Mammary epithelial cell (primary cell): ENCODE measurements at regions not wholly inside any gene's neighbourhood (a gene's known extent, or its start where the extent isn't known, plus 50 kb on each side); places are given as distances from the start of the nearest gene placed in this dataset.

ENCODE experiments used
- CTCF ChIP-seq, 2 donors: IDR thresholded peaks in 1 of 2; conservative IDR thresholded peaks in 1 of 2; 2 replicates each; pipeline ENCODE4 v1.5.1; 2011 to 2012; ENCODE audit warnings: inconsistent platforms in 2 of 2, low read length in 2 of 2, mild to moderate bottlenecking in 2 of 2, control low read depth in 1 of 2, low read depth in 1 of 2; ENCODE audit not compliant: insufficient read depth in 1 of 2; ENCODE audit errors: extremely low read depth in 1 of 2
- EZH2 ChIP-seq: IDR thresholded peaks from 2 replicates; pipeline ENCODE4 v1.6.1; 2012; ENCODE audit warnings: low read length, inconsistent platforms, borderline replicate concordance

DNA sequence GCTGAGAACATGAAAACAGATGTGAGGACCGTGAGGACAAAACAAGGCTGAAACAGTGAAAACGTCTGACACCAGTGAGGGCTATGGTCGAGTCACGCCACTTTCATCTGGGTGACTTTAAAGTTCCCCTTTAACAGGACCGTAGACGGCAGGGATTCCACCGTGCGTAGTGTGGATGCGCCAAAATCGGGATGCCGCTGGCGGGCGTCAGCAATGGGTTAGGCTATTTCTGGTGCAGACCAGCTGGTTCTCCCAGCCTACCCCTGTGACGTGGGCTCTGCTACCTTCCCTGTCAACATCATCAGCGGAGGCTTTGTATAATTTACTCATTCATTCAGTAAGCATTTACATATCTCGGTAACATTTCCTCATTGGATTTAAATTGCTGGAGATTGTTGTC, 246.6 kb upstream of the AJAP1 start:
- no peak for TF ChIP-seq CTCF (conservative IDR thresholded peaks at IDR 0.05 in 1 of 2, IDR thresholded peaks at IDR 0.05 in 1 of 2; ENCODE audit: extremely low read depth in 1 of 2, insufficient read depth in 1 of 2, low read depth in 1 of 2, low read length in 2 of 2)
- no peak for TF ChIP-seq EZH2
